ENCODE measurements at regions not wholly inside any gene's neighbourhood (a gene's known extent, or its start where the extent isn't known, plus 50 kb on each side); places are given as distances from the start of the nearest gene placed in this dataset.

DNA sequence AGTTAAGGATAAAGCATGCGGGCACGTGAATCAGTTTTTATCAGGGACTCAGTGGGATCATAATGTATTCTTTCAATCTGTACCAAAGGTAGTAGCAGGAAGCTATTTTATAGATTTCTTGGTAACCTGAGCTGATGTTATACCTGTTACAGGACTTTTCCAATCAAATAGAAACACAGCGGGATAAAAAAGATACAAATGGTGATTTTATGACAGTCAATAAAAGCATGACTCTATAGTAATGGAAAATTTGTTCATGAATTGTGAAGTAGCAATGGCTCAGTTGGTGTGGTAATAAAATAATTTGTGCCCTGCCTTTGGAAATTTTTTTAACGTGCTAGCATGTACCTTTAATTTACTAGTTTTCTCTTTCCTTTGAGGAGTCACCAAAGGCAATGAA lies 300.7 kb upstream of the CELF2 start:
- TF ChIP-seq, protein P1, sequence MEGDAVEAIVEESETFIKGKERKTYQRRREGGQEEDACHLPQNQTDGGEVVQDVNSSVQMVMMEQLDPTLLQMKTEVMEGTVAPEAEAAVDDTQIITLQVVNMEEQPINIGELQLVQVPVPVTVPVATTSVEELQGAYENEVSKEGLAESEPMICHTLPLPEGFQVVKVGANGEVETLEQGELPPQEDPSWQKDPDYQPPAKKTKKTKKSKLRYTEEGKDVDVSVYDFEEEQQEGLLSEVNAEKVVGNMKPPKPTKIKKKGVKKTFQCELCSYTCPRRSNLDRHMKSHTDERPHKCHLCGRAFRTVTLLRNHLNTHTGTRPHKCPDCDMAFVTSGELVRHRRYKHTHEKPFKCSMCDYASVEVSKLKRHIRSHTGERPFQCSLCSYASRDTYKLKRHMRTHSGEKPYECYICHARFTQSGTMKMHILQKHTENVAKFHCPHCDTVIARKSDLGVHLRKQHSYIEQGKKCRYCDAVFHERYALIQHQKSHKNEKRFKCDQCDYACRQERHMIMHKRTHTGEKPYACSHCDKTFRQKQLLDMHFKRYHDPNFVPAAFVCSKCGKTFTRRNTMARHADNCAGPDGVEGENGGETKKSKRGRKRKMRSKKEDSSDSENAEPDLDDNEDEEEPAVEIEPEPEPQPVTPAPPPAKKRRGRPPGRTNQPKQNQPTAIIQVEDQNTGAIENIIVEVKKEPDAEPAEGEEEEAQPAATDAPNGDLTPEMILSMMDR (conservative IDR thresholded peaks at IDR 0.05), result no peak
- no peak for TF ChIP-seq EZH2 (IDR thresholded peaks at IDR 0.05; ENCODE audit: low read depth)
